ENCODE measurements at regions not wholly inside any gene's neighbourhood (a gene's known extent, or its start where the extent isn't known, plus 50 kb on each side); places are given as distances from the start of the nearest gene placed in this dataset.
A peak's percentile ranks its signal among the peaks of the same experiment; 100 is the strongest.

GRCh38 chr15:35669432-35670045 lies 123.6 kb upstream of the DPH6 start:
- ATAC-seq = no peak

DNA sequence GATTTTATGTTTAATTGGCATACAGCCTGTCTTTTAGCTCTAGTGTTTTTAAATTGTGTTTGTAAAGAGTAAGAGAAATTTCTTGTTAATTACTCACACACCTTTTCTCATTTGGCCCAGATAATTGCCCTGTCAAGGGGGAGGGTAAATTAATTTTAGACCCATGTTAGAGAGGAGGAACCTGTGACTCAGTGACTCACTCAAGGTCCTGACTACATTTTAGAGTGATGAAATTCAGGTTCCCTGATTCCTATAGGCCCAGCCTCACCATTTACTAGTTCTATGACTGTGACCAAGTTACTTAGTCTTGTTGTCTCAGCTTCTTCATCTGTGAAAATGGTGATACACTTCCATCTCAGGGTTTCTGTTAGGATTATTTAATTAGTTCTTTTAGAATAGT lies 125.2 kb upstream of the DPH6 start:
- Histone ChIP-seq H4K20me1 (ENCODE audit: insufficient read depth, low read length) (no peaks in the 10 kb centered on the region), H2AFZ (ENCODE audit: low read length) (no peak overlapping the region), H3K9ac (ENCODE audit: insufficient read depth, low read depth, low read length) (no peak overlapping the region), H3K4me2 (ENCODE audit: low read depth, low read length) (no peak overlapping the region), H3K9me3 (ENCODE audit: low read length) (no peaks in the 10 kb centered on the region), H3K4me3 (replicated peaks in 1 of 3; ENCODE audit: insufficient read depth in 1 of 3, low read depth in 2 of 3, low read length in 3 of 3) (no peak overlapping the region), H3K36me3 (replicated peaks in 1 of 2; ENCODE audit: control insufficient read depth in 1 of 2, insufficient read depth in 2 of 2, low read length in 2 of 2) (no peaks in the 10 kb centered on the region), H3K4me1 (ENCODE audit: insufficient read depth, low read length) (peaks cover 23% of the 10 kb centered on the region), H3K79me2 (ENCODE audit: insufficient read depth, low read length) (no peaks in the 10 kb centered on the region), H3K27me3 (ENCODE audit: control insufficient read depth in 1 of 2, insufficient read depth in 2 of 2, low read length in 2 of 2) (no peaks in the 10 kb centered on the region), H3K27ac (ENCODE audit: extremely low read length, insufficient read depth, low read length) (no peak overlapping the region)
- ChIA-PET POLR2A (no interaction called here), CTCF (ENCODE audit: low intra/inter-chr PET ratio, low total read pairs) (no interaction called here)
- ATAC-seq (no peak), FAIRE-seq (no peak), DNase-seq (ENCODE audit: low spot score) (no peak)
- no TSS peak for BruUV-seq (replicated peaks)
- in situ Hi-C loops (cut with HindIII; ENCODE audit: extremely low pct_ligation_motif_present, low pct_unique_long_range_greater_than_20kb) (no loop called here), intact Hi-C loops (cut with micrococcal nuclease; ENCODE audit: unreplicated experiment) (no loop called here)
- TF ChIP-seq PAXIP1 (CRISPR knock-in tag; conservative IDR thresholded peaks at IDR 0.05) (no peak), ZNF792 (CRISPR knock-in tag; IDR thresholded peaks at IDR 0.05) (no peak), KDM5A (IDR thresholded peaks at IDR 0.05; ENCODE audit: borderline replicate concordance, low read length) (no peak), PPARG (CRISPR knock-in tag; conservative IDR thresholded peaks at IDR 0.05) (no peak), MIER2 (CRISPR knock-in tag; IDR thresholded peaks at IDR 0.05) (no peak), ATM (IDR thresholded peaks at IDR 0.05; ENCODE audit: borderline replicate concordance) (no peak)

More at GRCh38 chr15:35669432-35670045, 123.6 kb upstream of the DPH6 start:
- no peak overlapping the region for H2AFZ ChIP-seq (ENCODE audit: low read length)
- intact Hi-C loops (cut with micrococcal nuclease; ENCODE audit: unreplicated experiment) (no loop called here), in situ Hi-C loops (cut with HindIII; ENCODE audit: extremely low pct_ligation_motif_present, low pct_unique_long_range_greater_than_20kb) (no loop called here)
- no peak overlapping the region for H3K4me2 ChIP-seq (ENCODE audit: low read depth, low read length)
- H4K20me1 ChIP-seq (ENCODE audit: insufficient read depth, low read length) = no peaks in the 10 kb centered on the region
- no peak overlapping the region for H3K4me3 ChIP-seq (replicated peaks in 1 of 3; ENCODE audit: insufficient read depth in 1 of 3, low read depth in 2 of 3, low read length in 3 of 3)
- FAIRE-seq (no peak), DNase-seq (ENCODE audit: low spot score) (no peak)
- ChIA-PET CTCF (ENCODE audit: low intra/inter-chr PET ratio, low total read pairs) (no interaction called here), POLR2A (no interaction called here)
- H3K27ac ChIP-seq (ENCODE audit: extremely low read length, insufficient read depth, low read length) = no peak overlapping the region
- H3K27me3 ChIP-seq (ENCODE audit: control insufficient read depth in 1 of 2, insufficient read depth in 2 of 2, low read length in 2 of 2) = no peaks in the 10 kb centered on the region
- H3K9ac ChIP-seq (ENCODE audit: insufficient read depth, low read depth, low read length) = no peak overlapping the region
- H3K9me3 ChIP-seq (ENCODE audit: low read length) = no peaks in the 10 kb centered on the region
- no peak for TF ChIP-seq ZNF136 (CRISPR knock-in tag; IDR thresholded peaks at IDR 0.05; ENCODE audit: low read depth)
- no peak for TF ChIP-seq ZNF256 (CRISPR knock-in tag; conservative IDR thresholded peaks at IDR 0.05)
- no peak for TF ChIP-seq ARNTL (CRISPR knock-in tag; IDR thresholded peaks at IDR 0.05)
- 0 out of 2 replicates have a peak, but pooled peaks have one; percentile 18 for TF ChIP-seq ZNF121 (CRISPR knock-in tag; IDR thresholded peaks at IDR 0.05)
- TF ChIP-seq POLR2AphosphoS2 (IDR thresholded peaks at IDR 0.05; ENCODE audit: low read depth, low read length) = no peak
- TF ChIP-seq ZNF446 (CRISPR knock-in tag; IDR thresholded peaks at IDR 0.05) = no peak
- BruUV-seq (replicated peaks) = no TSS peak
- no peaks in the 10 kb centered on the region for H3K79me2 ChIP-seq (ENCODE audit: insufficient read depth, low read length)
- H3K4me1 ChIP-seq (ENCODE audit: insufficient read depth, low read length) = peaks cover 18% of the 10 kb centered on the region
- H3K36me3 ChIP-seq (replicated peaks in 1 of 2; ENCODE audit: control insufficient read depth in 1 of 2, insufficient read depth in 2 of 2, low read length in 2 of 2) = no peaks in the 10 kb centered on the region
- 0% methylated on average over 4 of the region's 5 CpGs for WGBS (ENCODE audit: low lambda C conversion rate)

Measured in HepG2 (cell line).